Panc1 (cell line): ENCODE measurements at regions not wholly inside any gene's neighbourhood (a gene's known extent, or its start where the extent isn't known, plus 50 kb on each side); places are given as distances from the start of the nearest gene placed in this dataset.
"Not testable (repeated sequence)": the region's sequence is repeated elsewhere in the genome, so short reads cannot be mapped to it uniquely, and the experiment has no call there.

Experiments
- ATAC-seq: fragments of 200-7000 bp; cut with Tn5 transposase; 2 replicates; pipeline ENCODE4 v1.9.1; 2020; ENCODE audit warnings: mild to moderate bottlenecking, moderate library complexity
- BruUV-seq: library from RNA; stranded (reverse); fragments of 400-500 nt; replicated peaks from 2 replicates; lab custom pipeline; 2021; lab: Mats Ljungman, UMichigan
- CTCF ChIA-PET: fragments of 300-600 bp; sonication (Branson Sonifier 250); formaldehyde crosslinking; loops from one replicate; lab custom pipeline; 2022; ENCODE audit warnings: antibody characterized with exemption; lab: Charles Lee
- POLR2A ChIA-PET: fragments of 300-600 bp; sonication (Branson Sonifier 250); formaldehyde crosslinking; loops from one replicate; lab custom pipeline; 2022; ENCODE audit warnings: antibody characterized with exemption; lab: Charles Lee
- DNase-seq: peaks from one replicate; pipeline ENCODE4 v3.0.0-alpha.2; 2010; ENCODE audit warnings: low read depth, low spot score
- H3K27ac ChIP-seq: 2 replicates; pipeline ENCODE4 v1.5.1; 2011; ENCODE audit warnings: mild to moderate bottlenecking, low read length, inconsistent platforms
- H3K27me3 ChIP-seq: fragments of 200-500 bp; sonication (Bioruptor generic); 2 replicates; pipeline ENCODE4 v1.6.0; 2014; ENCODE audit warnings: low read length, inconsistent platforms; ENCODE audit not compliant: control insufficient read depth, insufficient read depth
- H3K36me3 ChIP-seq: fragments of 200-500 bp; sonication (Bioruptor generic); 2 replicates; pipeline ENCODE4 v1.5.1; 2014; ENCODE audit warnings: inconsistent platforms, mild to moderate bottlenecking, low read length, moderate library complexity; ENCODE audit not compliant: control insufficient read depth, insufficient read depth
- H3K4me1 ChIP-seq: 2 replicates; pipeline ENCODE4 v1.5.1; 2011; ENCODE audit warnings: inconsistent platforms, mild to moderate bottlenecking, low read length, moderate library complexity; ENCODE audit not compliant: control insufficient read depth, insufficient read depth
- H3K4me3 ChIP-seq, 2 experiments: 2 replicates each; pipeline ENCODE4 v1.5.1; 2011 to 2012; ENCODE audit warnings: low read depth in 2 of 2, low read length in 2 of 2, mild to moderate bottlenecking in 2 of 2, inconsistent platforms in 1 of 2, moderate library complexity in 1 of 2
- H3K9me3 ChIP-seq: fragments of 200-500 bp; sonication (Bioruptor generic); 2 replicates; pipeline ENCODE4 v1.5.1; 2014; ENCODE audit warnings: low read depth, mild to moderate bottlenecking, inconsistent platforms, low read length, moderate library complexity; ENCODE audit not compliant: control insufficient read depth, insufficient read depth
- POLR2AphosphoS5 ChIP-seq: IDR thresholded peaks from 2 replicates; pipeline ENCODE4 v1.6.1; 2012; ENCODE audit warnings: mild to moderate bottlenecking, low read depth, low read length, moderate library complexity
- SIN3A ChIP-seq: IDR thresholded peaks from 2 replicates; pipeline ENCODE4 v1.6.1; 2012; ENCODE audit warnings: low read depth, mild to moderate bottlenecking, low read length, moderate library complexity, borderline replicate concordance; ENCODE audit not compliant: insufficient read depth
- TCF7L2 ChIP-seq: IDR thresholded peaks from 2 replicates; pipeline ENCODE4 v1.6.1; 2011; ENCODE audit warnings: mild to moderate bottlenecking, low read depth, low read length, inconsistent platforms
- in situ Hi-C: cut with HindIII; loops from 2 replicates; pipeline ENCODE4 v1.10.0; 2016; ENCODE audit warnings: low sequenced_read_pairs, low pct_unique_long_range_greater_than_20kb
- intact Hi-C: fragments of 100-400 bp; cut with micrococcal nuclease; formaldehyde crosslinking; loops from one replicate; pipeline ENCODE4 v1.10.0; 2022; ENCODE audit not compliant: unreplicated experiment
- TF ChIP-seq, protein P1 (sequence below), 2 experiments: IDR thresholded peaks; 2 replicates each; pipeline ENCODE4 v1.6.1; 2011 to 2012; ENCODE audit warnings: low read depth in 2 of 2, control low read depth in 1 of 2, low read length in 1 of 2, mild to moderate bottlenecking in 1 of 2, moderate library complexity in 1 of 2; ENCODE audit not compliant: insufficient read depth in 1 of 2

DNA sequence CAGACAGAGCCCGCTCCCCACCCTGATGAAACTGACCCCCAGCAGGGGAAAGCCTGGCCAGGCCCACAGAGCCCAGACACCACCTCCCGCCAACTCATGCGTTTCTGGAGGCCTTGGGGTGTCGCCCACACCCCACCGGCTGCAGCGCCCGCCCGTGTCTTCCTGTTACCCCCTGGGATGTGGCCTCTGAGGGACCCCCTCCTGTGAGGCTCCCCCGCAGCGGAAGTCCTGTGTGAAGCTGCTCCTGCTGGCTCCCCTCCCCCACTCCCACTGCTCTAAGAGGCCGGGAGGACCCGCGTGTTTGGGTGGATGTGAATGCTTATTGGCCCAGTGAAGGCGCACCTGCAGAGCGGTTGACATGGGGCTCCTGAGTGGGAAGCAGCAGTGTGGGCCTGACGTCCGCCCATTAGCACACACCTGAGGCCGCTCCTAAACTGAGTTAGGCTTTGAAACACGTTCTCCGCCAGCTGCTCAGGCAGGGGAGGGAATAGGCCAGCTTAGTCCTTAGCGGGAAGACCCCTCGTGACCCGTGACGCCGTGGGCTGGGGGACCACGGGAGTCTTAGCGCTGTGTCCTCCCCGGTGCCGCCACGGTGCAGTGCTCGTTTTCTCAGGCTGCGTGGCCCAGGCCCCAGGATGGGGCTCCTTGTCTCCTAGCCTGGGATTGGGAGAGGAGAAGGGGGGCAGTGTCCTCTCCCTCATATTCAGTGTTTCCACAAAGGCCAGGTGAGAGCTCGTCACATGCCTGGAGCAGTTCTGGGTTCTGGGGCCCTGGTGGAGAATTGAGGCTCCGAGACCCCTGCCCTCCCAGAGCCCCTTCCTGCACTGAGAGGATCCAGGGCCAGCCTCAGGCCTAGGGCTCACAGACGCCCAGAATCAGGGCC lies 323.4 kb upstream of the SFSWAP start:
- Histone ChIP-seq H3K4me3 (no peak overlapping the region), H3K36me3 (no peaks in the 10 kb centered on the region), H3K9me3 (no peaks in the 10 kb centered on the region), H3K4me1 (no peaks in the 10 kb centered on the region), H3K27me3 (peaks cover 6% of the 10 kb centered on the region; the same call in 1 of the 2 replicates), H3K27ac (no peak overlapping the region)
- in situ Hi-C loops (no loop called here), intact Hi-C loops (no loop called here)
- ATAC-seq (no peak), DNase-seq (no peak)
- POLR2A ChIA-PET = no interaction called here
- BruUV-seq = no TSS peak
- CTCF ChIA-PET = no interaction called here
- TF ChIP-seq, protein P1, sequence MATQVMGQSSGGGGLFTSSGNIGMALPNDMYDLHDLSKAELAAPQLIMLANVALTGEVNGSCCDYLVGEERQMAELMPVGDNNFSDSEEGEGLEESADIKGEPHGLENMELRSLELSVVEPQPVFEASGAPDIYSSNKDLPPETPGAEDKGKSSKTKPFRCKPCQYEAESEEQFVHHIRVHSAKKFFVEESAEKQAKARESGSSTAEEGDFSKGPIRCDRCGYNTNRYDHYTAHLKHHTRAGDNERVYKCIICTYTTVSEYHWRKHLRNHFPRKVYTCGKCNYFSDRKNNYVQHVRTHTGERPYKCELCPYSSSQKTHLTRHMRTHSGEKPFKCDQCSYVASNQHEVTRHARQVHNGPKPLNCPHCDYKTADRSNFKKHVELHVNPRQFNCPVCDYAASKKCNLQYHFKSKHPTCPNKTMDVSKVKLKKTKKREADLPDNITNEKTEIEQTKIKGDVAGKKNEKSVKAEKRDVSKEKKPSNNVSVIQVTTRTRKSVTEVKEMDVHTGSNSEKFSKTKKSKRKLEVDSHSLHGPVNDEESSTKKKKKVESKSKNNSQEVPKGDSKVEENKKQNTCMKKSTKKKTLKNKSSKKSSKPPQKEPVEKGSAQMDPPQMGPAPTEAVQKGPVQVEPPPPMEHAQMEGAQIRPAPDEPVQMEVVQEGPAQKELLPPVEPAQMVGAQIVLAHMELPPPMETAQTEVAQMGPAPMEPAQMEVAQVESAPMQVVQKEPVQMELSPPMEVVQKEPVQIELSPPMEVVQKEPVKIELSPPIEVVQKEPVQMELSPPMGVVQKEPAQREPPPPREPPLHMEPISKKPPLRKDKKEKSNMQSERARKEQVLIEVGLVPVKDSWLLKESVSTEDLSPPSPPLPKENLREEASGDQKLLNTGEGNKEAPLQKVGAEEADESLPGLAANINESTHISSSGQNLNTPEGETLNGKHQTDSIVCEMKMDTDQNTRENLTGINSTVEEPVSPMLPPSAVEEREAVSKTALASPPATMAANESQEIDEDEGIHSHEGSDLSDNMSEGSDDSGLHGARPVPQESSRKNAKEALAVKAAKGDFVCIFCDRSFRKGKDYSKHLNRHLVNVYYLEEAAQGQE (IDR thresholded peaks at IDR 0.05; ENCODE audit: insufficient read depth in 1 of 2, low read depth in 2 of 2, low read length in 1 of 2) = no peak
- TF ChIP-seq TCF7L2 (no peak), POLR2AphosphoS5 (no peak), SIN3A (no peak)

- CTCF ChIA-PET = not testable (repeated sequence)
These were observed 322.5 kb upstream of the SFSWAP start for GRCh38 chr12:131388164-131389053.

More at GRCh38 chr12:131388164-131389053, 322.5 kb upstream of the SFSWAP start:
- BruUV-seq, H3K4me3 ChIP-seq, POLR2A ChIA-PET, H3K36me3 ChIP-seq, H3K27ac ChIP-seq, DNase-seq, H3K27me3 ChIP-seq, in situ Hi-C loops, H3K4me1 ChIP-seq, H3K9me3 ChIP-seq, intact Hi-C loops: not testable (repeated sequence)
- ATAC-seq = 0 out of 2 replicates have a peak, but pooled peaks have one; percentile 6
